Caco-2 (cell line): ENCODE measurements at regions not wholly inside any gene's neighbourhood (a gene's known extent, or its start where the extent isn't known, plus 50 kb on each side); places are given as distances from the start of the nearest gene placed in this dataset.
A peak's percentile ranks its signal among the peaks of the same experiment; 100 is the strongest.
"Not testable (repeated sequence)": the region's sequence is repeated elsewhere in the genome, so short reads cannot be mapped to it uniquely, and the experiment has no call there.

Experiments used
- BruUV-seq: library from RNA; stranded (reverse); fragments of 400-500 nt; replicated peaks from 2 replicates; lab custom pipeline; 2021; lab: Mats Ljungman, UMichigan
- CTCF ChIA-PET: fragments of 300-600 bp; sonication (Branson Sonifier 250); formaldehyde crosslinking; loops from one replicate; lab custom pipeline; 2022; ENCODE audit warnings: antibody characterized with exemption; lab: Charles Lee
- POLR2A ChIA-PET: fragments of 300-600 bp; sonication (Branson Sonifier 250); formaldehyde crosslinking; loops from one replicate; lab custom pipeline; 2022; ENCODE audit warnings: antibody characterized with exemption; lab: Charles Lee
- DNase-seq, 2 experiments: peaks; one replicate each; pipeline versions ENCODE4 v3.0.0 to v3.0.0-alpha.2; 2020 to 2022
- H3K27me3 ChIP-seq: replicated peaks from 2 replicates; pipeline ENCODE4 v1.6.0; 2011; ENCODE audit warnings: low read length; ENCODE audit not compliant: control insufficient read depth, insufficient read depth
- H3K36me3 ChIP-seq: 2 replicates; pipeline ENCODE4 v1.5.1; 2011; ENCODE audit warnings: low read length; ENCODE audit not compliant: control insufficient read depth, insufficient read depth
- H3K4me1 ChIP-seq: fragments of 250-450 bp; sonication (Bioruptor Pico); 2 replicates; pipeline ENCODE4 v1.5.1; 2020; ENCODE audit warnings: mild to moderate bottlenecking
- H3K4me3 ChIP-seq: 2 replicates; pipeline ENCODE4 v1.5.1; 2011; ENCODE audit warnings: low read depth, mild to moderate bottlenecking, control low read depth, low read length
- H3K9me3 ChIP-seq: fragments of 250-450 bp; sonication (Bioruptor Pico); 2 replicates; pipeline ENCODE4 v1.5.1; 2020; ENCODE audit warnings: mild to moderate bottlenecking, moderate library complexity
- H3K27ac Mint-ChIP-seq: one replicate; pipeline ENCODE4 v1.8.0; 2022; ENCODE audit warnings: mixed read lengths; ENCODE audit not compliant: unreplicated experiment
- H3K27me3 Mint-ChIP-seq: one replicate; pipeline ENCODE4 v1.8.0; 2022; ENCODE audit warnings: mixed read lengths; ENCODE audit not compliant: insufficient read depth, unreplicated experiment
- H3K36me3 Mint-ChIP-seq: one replicate; pipeline ENCODE4 v1.8.0; 2022; ENCODE audit warnings: mild to moderate bottlenecking, mixed read lengths; ENCODE audit not compliant: insufficient read depth, unreplicated experiment
- H3K4me1 Mint-ChIP-seq: one replicate; pipeline ENCODE4 v1.8.0; 2022; ENCODE audit warnings: low read depth, mixed read lengths; ENCODE audit not compliant: unreplicated experiment
- H3K4me3 Mint-ChIP-seq: one replicate; pipeline ENCODE4 v1.8.0; 2022; ENCODE audit warnings: mild to moderate bottlenecking, moderate library complexity, mixed read lengths; ENCODE audit not compliant: unreplicated experiment
- H3K9me3 Mint-ChIP-seq: one replicate; pipeline ENCODE4 v1.8.0; 2022; ENCODE audit warnings: mixed read lengths; ENCODE audit not compliant: unreplicated experiment
- intact Hi-C: fragments of 100-400 bp; cut with micrococcal nuclease; formaldehyde crosslinking; loops from one replicate; pipeline ENCODE4 v1.10.0; 2022; ENCODE audit not compliant: unreplicated experiment
- TF ChIP-seq, protein P1 (sequence below), 2 experiments: fragments of 200-600 bp in 1 of 2; IDR thresholded peaks; 1 replicate in 1 of 2; 2 replicates in 1 of 2; pipeline versions ENCODE4 v1.5.1 to v1.8.0; 2011 to 2022; ENCODE audit warnings: antibody characterized with exemption in 1 of 2, control low read depth in 1 of 2, inconsistent platforms in 1 of 2, low read depth in 1 of 2, low read length in 1 of 2, mild to moderate bottlenecking in 1 of 2, moderate library complexity in 1 of 2; ENCODE audit not compliant: insufficient read depth in 1 of 2, severe bottlenecking in 1 of 2, unreplicated experiment in 1 of 2

GRCh38 chr20:29086938-29087337, 2170.5 kb upstream of the DEFB115 start:
- H3K27me3 ChIP-seq, result no peaks in the 10 kb centered on the region
- Mint-ChIP-seq H3K9me3 (peaks cover 10% of the 10 kb centered on the region), H3K4me3 (no peak overlapping the region), H3K36me3 (peaks cover 4% of the 10 kb centered on the region), H3K4me1 (no peaks in the 10 kb centered on the region), H3K27me3 (no peaks in the 10 kb centered on the region), H3K27ac (no peak overlapping the region)
- TF ChIP-seq, protein P1, sequence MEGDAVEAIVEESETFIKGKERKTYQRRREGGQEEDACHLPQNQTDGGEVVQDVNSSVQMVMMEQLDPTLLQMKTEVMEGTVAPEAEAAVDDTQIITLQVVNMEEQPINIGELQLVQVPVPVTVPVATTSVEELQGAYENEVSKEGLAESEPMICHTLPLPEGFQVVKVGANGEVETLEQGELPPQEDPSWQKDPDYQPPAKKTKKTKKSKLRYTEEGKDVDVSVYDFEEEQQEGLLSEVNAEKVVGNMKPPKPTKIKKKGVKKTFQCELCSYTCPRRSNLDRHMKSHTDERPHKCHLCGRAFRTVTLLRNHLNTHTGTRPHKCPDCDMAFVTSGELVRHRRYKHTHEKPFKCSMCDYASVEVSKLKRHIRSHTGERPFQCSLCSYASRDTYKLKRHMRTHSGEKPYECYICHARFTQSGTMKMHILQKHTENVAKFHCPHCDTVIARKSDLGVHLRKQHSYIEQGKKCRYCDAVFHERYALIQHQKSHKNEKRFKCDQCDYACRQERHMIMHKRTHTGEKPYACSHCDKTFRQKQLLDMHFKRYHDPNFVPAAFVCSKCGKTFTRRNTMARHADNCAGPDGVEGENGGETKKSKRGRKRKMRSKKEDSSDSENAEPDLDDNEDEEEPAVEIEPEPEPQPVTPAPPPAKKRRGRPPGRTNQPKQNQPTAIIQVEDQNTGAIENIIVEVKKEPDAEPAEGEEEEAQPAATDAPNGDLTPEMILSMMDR (IDR thresholded peaks at IDR 0.05; ENCODE audit: insufficient read depth in 1 of 2, low read depth in 1 of 2, low read length in 1 of 2, severe bottlenecking in 1 of 2, unreplicated experiment in 1 of 2), result no peak
- no peak for DNase-seq
- H3K4me1 ChIP-seq, result no peaks in the 10 kb centered on the region
- no TSS peak for BruUV-seq
- CTCF ChIA-PET, result no interaction called here
- POLR2A ChIA-PET, result no interaction called here
- intact Hi-C loops, result no loop called here
- H3K4me3 ChIP-seq, result no peak overlapping the region
- H3K9me3 ChIP-seq, result peaks cover 9% of the 10 kb centered on the region
- no peaks in the 10 kb centered on the region for H3K36me3 ChIP-seq

- H3K36me3 ChIP-seq, H3K9me3 ChIP-seq, intact Hi-C loops, DNase-seq, H3K4me1 ChIP-seq, H3K27me3 Mint-ChIP-seq, H3K4me3 Mint-ChIP-seq, H3K4me1 Mint-ChIP-seq, H3K27me3 ChIP-seq, POLR2A ChIA-PET, H3K36me3 Mint-ChIP-seq, BruUV-seq, H3K27ac Mint-ChIP-seq, CTCF ChIA-PET, H3K4me3 ChIP-seq, H3K9me3 Mint-ChIP-seq: not testable (repeated sequence)
Measured at GRCh38 chr20:29087887-29088286, 2169.6 kb upstream of the DEFB115 start.

GRCh38 chr20:29088472-29088871, 2169.0 kb upstream of the DEFB115 start:
- H3K27me3 ChIP-seq, intact Hi-C loops, H3K4me3 ChIP-seq, H3K27ac Mint-ChIP-seq, CTCF ChIA-PET, H3K9me3 Mint-ChIP-seq, H3K36me3 ChIP-seq, H3K27me3 Mint-ChIP-seq, H3K4me1 Mint-ChIP-seq, H3K4me3 Mint-ChIP-seq, BruUV-seq, H3K4me1 ChIP-seq, POLR2A ChIA-PET, H3K36me3 Mint-ChIP-seq, H3K9me3 ChIP-seq: not testable (repeated sequence)
- DNase-seq, result peak in 1 of 2 experiments; percentile 36
- TF ChIP-seq, protein P1 (IDR thresholded peaks at IDR 0.05; ENCODE audit: insufficient read depth in 1 of 2, low read depth in 1 of 2, low read length in 1 of 2, severe bottlenecking in 1 of 2, unreplicated experiment in 1 of 2), result peak; percentile 12 to 34

GRCh38 chr20:29089409-29089808, 2168.1 kb upstream of the DEFB115 start:
- intact Hi-C loops, H3K4me1 ChIP-seq, DNase-seq, H3K27ac Mint-ChIP-seq, H3K9me3 Mint-ChIP-seq, H3K4me1 Mint-ChIP-seq, H3K4me3 Mint-ChIP-seq, H3K36me3 Mint-ChIP-seq, H3K27me3 Mint-ChIP-seq, CTCF ChIA-PET, H3K36me3 ChIP-seq, BruUV-seq, H3K27me3 ChIP-seq, H3K9me3 ChIP-seq, H3K4me3 ChIP-seq, POLR2A ChIA-PET: not testable (repeated sequence)

- H3K27me3 ChIP-seq, H3K4me3 Mint-ChIP-seq, H3K9me3 ChIP-seq, CTCF ChIA-PET, H3K27ac Mint-ChIP-seq, H3K27me3 Mint-ChIP-seq, intact Hi-C loops, H3K4me3 ChIP-seq, H3K4me1 ChIP-seq, BruUV-seq, POLR2A ChIA-PET, H3K9me3 Mint-ChIP-seq, H3K4me1 Mint-ChIP-seq, DNase-seq, H3K36me3 Mint-ChIP-seq, H3K36me3 ChIP-seq: not testable (repeated sequence)
Measured at GRCh38 chr20:29093958-29094357, 2163.5 kb upstream of the DEFB115 start.

- DNase-seq, H3K36me3 ChIP-seq, H3K27me3 Mint-ChIP-seq, H3K9me3 Mint-ChIP-seq, H3K4me1 Mint-ChIP-seq, CTCF ChIA-PET, BruUV-seq, POLR2A ChIA-PET, intact Hi-C loops, H3K4me1 ChIP-seq, H3K27me3 ChIP-seq, H3K4me3 ChIP-seq, H3K9me3 ChIP-seq, H3K27ac Mint-ChIP-seq, H3K4me3 Mint-ChIP-seq, H3K36me3 Mint-ChIP-seq: not testable (repeated sequence)
Measured at GRCh38 chr20:29096695-29097094, 2160.8 kb upstream of the DEFB115 start.
